ENCODE measurements at regions not wholly inside any gene's neighbourhood (a gene's known extent, or its start where the extent isn't known, plus 50 kb on each side); places are given as distances from the start of the nearest gene placed in this dataset.

DNA sequence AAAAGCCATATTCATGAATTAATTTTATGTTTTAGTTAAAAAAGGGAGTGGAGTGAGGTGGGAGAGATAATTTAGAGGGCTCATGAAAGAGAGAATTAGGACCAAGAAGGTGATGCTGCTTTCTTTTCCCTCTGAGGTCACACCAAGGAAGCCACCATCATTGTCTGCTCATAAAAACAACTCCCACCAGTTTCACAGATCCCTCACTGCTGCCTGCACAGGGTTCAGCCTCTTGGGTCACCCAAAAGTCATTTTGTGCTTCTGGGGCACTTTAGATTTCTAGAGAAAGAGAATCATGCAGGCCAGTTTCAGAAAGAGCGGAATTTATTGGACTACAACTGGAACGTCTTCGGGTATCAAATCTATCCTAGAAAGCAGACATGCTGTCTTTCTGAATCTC is 241.4 kb upstream of the EOMES start:
- Histone ChIP-seq H3K9me3 (ENCODE audit: control insufficient read depth, low read depth, low read length) (no peaks in the 10 kb centered on the region), H3K79me2 (ENCODE audit: control insufficient read depth, insufficient read depth, low read length) (no peaks in the 10 kb centered on the region), H3K9me1 (ENCODE audit: control insufficient read depth, extremely low read depth, insufficient read depth, low read length) (no peaks in the 10 kb centered on the region), H3K4me2 (ENCODE audit: control insufficient read depth, extremely low read depth, insufficient read depth, low read depth, low read length) (no peak overlapping the region), H4K20me1 (ENCODE audit: control insufficient read depth, extremely low read depth, insufficient read depth, low read length) (no peaks in the 10 kb centered on the region), H3K4me1 (ENCODE audit: control insufficient read depth, extremely low read depth, insufficient read depth, low read length) (peaks cover 3% of the 10 kb centered on the region), H3K36me3 (ENCODE audit: control insufficient read depth in 2 of 2, extremely low read depth in 1 of 2, insufficient read depth in 2 of 2, low read length in 2 of 2) (no peaks in the 10 kb centered on the region), H3K27ac (ENCODE audit: control insufficient read depth, insufficient read depth, low read length) (no peak overlapping the region), H3K4me3 (ENCODE audit: control insufficient read depth in 2 of 3, extremely low read depth in 1 of 3, insufficient read depth in 2 of 3, low read depth in 1 of 3, low read length in 3 of 3) (no peak overlapping the region), H3K9ac (ENCODE audit: control insufficient read depth, extremely low read depth, insufficient read depth, low read length) (no peak overlapping the region), H2AFZ (ENCODE audit: control insufficient read depth, low read length) (no peak overlapping the region), H3K27me3 (ENCODE audit: control insufficient read depth, extremely low read depth, insufficient read depth, low read length) (no peaks in the 10 kb centered on the region)
- DNase-seq (ENCODE audit: low read depth, low spot score) = no peak
- FAIRE-seq = no peak
- dilution Hi-C loops (cut with MboI; ENCODE audit: extremely low pct_ligation_motif_present, low sequenced_read_pairs) = no loop called here
- TF ChIP-seq, protein P1, sequence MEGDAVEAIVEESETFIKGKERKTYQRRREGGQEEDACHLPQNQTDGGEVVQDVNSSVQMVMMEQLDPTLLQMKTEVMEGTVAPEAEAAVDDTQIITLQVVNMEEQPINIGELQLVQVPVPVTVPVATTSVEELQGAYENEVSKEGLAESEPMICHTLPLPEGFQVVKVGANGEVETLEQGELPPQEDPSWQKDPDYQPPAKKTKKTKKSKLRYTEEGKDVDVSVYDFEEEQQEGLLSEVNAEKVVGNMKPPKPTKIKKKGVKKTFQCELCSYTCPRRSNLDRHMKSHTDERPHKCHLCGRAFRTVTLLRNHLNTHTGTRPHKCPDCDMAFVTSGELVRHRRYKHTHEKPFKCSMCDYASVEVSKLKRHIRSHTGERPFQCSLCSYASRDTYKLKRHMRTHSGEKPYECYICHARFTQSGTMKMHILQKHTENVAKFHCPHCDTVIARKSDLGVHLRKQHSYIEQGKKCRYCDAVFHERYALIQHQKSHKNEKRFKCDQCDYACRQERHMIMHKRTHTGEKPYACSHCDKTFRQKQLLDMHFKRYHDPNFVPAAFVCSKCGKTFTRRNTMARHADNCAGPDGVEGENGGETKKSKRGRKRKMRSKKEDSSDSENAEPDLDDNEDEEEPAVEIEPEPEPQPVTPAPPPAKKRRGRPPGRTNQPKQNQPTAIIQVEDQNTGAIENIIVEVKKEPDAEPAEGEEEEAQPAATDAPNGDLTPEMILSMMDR (optimal IDR thresholded peaks at IDR 0.05 in 1 of 3, IDR thresholded peaks at IDR 0.05 in 1 of 3, conservative IDR thresholded peaks at IDR 0.05 in 1 of 3; ENCODE audit: extremely low read depth in 1 of 3, insufficient read depth in 2 of 3, low read length in 3 of 3) = no peak
- no peak for TF ChIP-seq EZH2 (IDR thresholded peaks at IDR 0.05; ENCODE audit: low read length)

- DNase-seq (ENCODE audit: low read depth, low spot score) (no peak), FAIRE-seq (no peak)
- TF ChIP-seq, protein P1 (optimal IDR thresholded peaks at IDR 0.05 in 1 of 3, IDR thresholded peaks at IDR 0.05 in 1 of 3, conservative IDR thresholded peaks at IDR 0.05 in 1 of 3; ENCODE audit: extremely low read depth in 1 of 3, insufficient read depth in 2 of 3, low read length in 3 of 3) = no peak
- TF ChIP-seq EZH2 (IDR thresholded peaks at IDR 0.05; ENCODE audit: low read length) = no peak
- Histone ChIP-seq H3K27me3 (ENCODE audit: control insufficient read depth, extremely low read depth, insufficient read depth, low read length) (no peaks in the 10 kb centered on the region), H3K4me3 (ENCODE audit: control insufficient read depth in 2 of 3, extremely low read depth in 1 of 3, insufficient read depth in 2 of 3, low read depth in 1 of 3, low read length in 3 of 3) (no peak overlapping the region), H3K9me3 (ENCODE audit: control insufficient read depth, low read depth, low read length) (no peaks in the 10 kb centered on the region), H2AFZ (ENCODE audit: control insufficient read depth, low read length) (no peak overlapping the region), H3K9me1 (ENCODE audit: control insufficient read depth, extremely low read depth, insufficient read depth, low read length) (no peaks in the 10 kb centered on the region), H3K4me2 (ENCODE audit: control insufficient read depth, extremely low read depth, insufficient read depth, low read depth, low read length) (no peak overlapping the region), H4K20me1 (ENCODE audit: control insufficient read depth, extremely low read depth, insufficient read depth, low read length) (no peaks in the 10 kb centered on the region), H3K4me1 (ENCODE audit: control insufficient read depth, extremely low read depth, insufficient read depth, low read length) (peaks cover 2% of the 10 kb centered on the region), H3K79me2 (ENCODE audit: control insufficient read depth, insufficient read depth, low read length) (no peaks in the 10 kb centered on the region), H3K27ac (ENCODE audit: control insufficient read depth, insufficient read depth, low read length) (no peak overlapping the region), H3K36me3 (ENCODE audit: control insufficient read depth in 2 of 2, extremely low read depth in 1 of 2, insufficient read depth in 2 of 2, low read length in 2 of 2) (no peaks in the 10 kb centered on the region), H3K9ac (ENCODE audit: control insufficient read depth, extremely low read depth, insufficient read depth, low read length) (no peak overlapping the region)
- dilution Hi-C loops (cut with MboI; ENCODE audit: extremely low pct_ligation_motif_present, low sequenced_read_pairs) = no loop called here
These were observed 249.5 kb upstream of the EOMES start for GRCh38 chr3:27971600-27971999.

All from keratinocyte (primary cell).